Astrocyte of the cerebellum (primary cell): ENCODE measurements at regions not wholly inside any gene's neighbourhood (a gene's known extent, or its start where the extent isn't known, plus 50 kb on each side); places are given as distances from the start of the nearest gene placed in this dataset.

Experiments used
- DNase-seq: peaks from one replicate; pipeline ENCODE4 v3.0.0-alpha.2; 2011; ENCODE audit warnings: low read depth
- H3K4me3 ChIP-seq: 2 replicates; pipeline ENCODE4 v1.5.1; 2011; ENCODE audit warnings: mild to moderate bottlenecking, low read depth, low read length, moderate library complexity
- CTCF ChIP-seq: IDR thresholded peaks from 2 replicates; pipeline ENCODE4 v1.5.1; 2012; ENCODE audit warnings: low read length, low read depth, moderate library complexity, mild to moderate bottlenecking; ENCODE audit errors: missing control alignments
- in situ Hi-C: cut with HindIII; loops from 2 replicates; pipeline ENCODE4 v1.10.0; 2017; ENCODE audit warnings: low sequenced_read_pairs

GRCh38 chr10:116792817-116793216, 50.5 kb upstream of the HSPA12A start:
- TF ChIP-seq CTCF = no peak
- in situ Hi-C loops = no loop called here
- no peak overlapping the region for H3K4me3 ChIP-seq
- DNase-seq = no peak

GRCh38 chr10:116796469-116796868, 52.8 kb upstream of the ENO4 start:
- in situ Hi-C loops = no loop called here
- H3K4me3 ChIP-seq = no peak overlapping the region
- no peak for DNase-seq
- no peak for TF ChIP-seq CTCF

GRCh38 chr10:116796910-116797513, 52.3 kb upstream of the ENO4 start:
- DNase-seq = peak; percentile 41
- peak; percentile 97 for TF ChIP-seq CTCF
- in situ Hi-C loops = no loop called here
- H3K4me3 ChIP-seq = no peak overlapping the region

- no peak for TF ChIP-seq CTCF
- H3K4me3 ChIP-seq = no peak overlapping the region
- no peak for DNase-seq
- in situ Hi-C loops = no loop called here
Observed at GRCh38 chr10:116798859-116799258, 50.4 kb upstream of the ENO4 start.
